ENCODE measurements at regions not wholly inside any gene's neighbourhood (a gene's known extent, or its start where the extent isn't known, plus 50 kb on each side); places are given as distances from the start of the nearest gene placed in this dataset.

GRCh38 chr2:122414902-122415301 is 659.5 kb downstream of the TSN start:
- H3K27me3 Mint-ChIP-seq (ENCODE audit: insufficient read depth, unreplicated experiment) = no peaks in the 10 kb centered on the region
- intact Hi-C loops (cut with micrococcal nuclease; ENCODE audit: unreplicated experiment) = loop anchor here (1.0 to 10.0 kb wide), 2 partner anchors 18 to 100 kb away; no protein-coding TSS in a partner anchor
- no peak overlapping the region for H3K4me3 Mint-ChIP-seq (ENCODE audit: unreplicated experiment)
- CTCF ChIA-PET = no interaction called here
- no peak overlapping the region for H3K4me3 ChIP-seq (ENCODE audit: low read depth, low read length)
- peaks cover 34% of the 10 kb centered on the region for H3K9me3 Mint-ChIP-seq (ENCODE audit: unreplicated experiment)
- POLR2A ChIA-PET = no interaction called here
- no peaks in the 10 kb centered on the region for H3K36me3 Mint-ChIP-seq (ENCODE audit: insufficient read depth, unreplicated experiment)
- H3K9me3 ChIP-seq = no peaks in the 10 kb centered on the region
- no peak for TF ChIP-seq CTCF (IDR thresholded peaks at IDR 0.05; ENCODE audit: insufficient read depth in 1 of 2, low read depth in 1 of 2, low read length in 1 of 2, severe bottlenecking in 1 of 2, unreplicated experiment in 1 of 2)
- H3K27ac Mint-ChIP-seq (ENCODE audit: unreplicated experiment) = no peak overlapping the region
- peak; percentile 55 to 73 for DNase-seq
- H3K27me3 ChIP-seq (replicated peaks; ENCODE audit: control insufficient read depth, insufficient read depth, low read length) = no peaks in the 10 kb centered on the region
- BruUV-seq (replicated peaks) = no TSS peak
- H3K36me3 ChIP-seq (ENCODE audit: control insufficient read depth, insufficient read depth, low read length) = no peaks in the 10 kb centered on the region
- H3K4me1 Mint-ChIP-seq (ENCODE audit: low read depth, unreplicated experiment) = peaks cover 18% of the 10 kb centered on the region
- H3K4me1 ChIP-seq = peaks cover 11% of the 10 kb centered on the region

- Histone ChIP-seq H3K9me3 (no peaks in the 10 kb centered on the region), H3K36me3 (ENCODE audit: control insufficient read depth, insufficient read depth, low read length) (no peaks in the 10 kb centered on the region), H3K4me3 (ENCODE audit: low read depth, low read length) (no peak overlapping the region), H3K27me3 (replicated peaks; ENCODE audit: control insufficient read depth, insufficient read depth, low read length) (no peaks in the 10 kb centered on the region), H3K4me1 (peaks cover 11% of the 10 kb centered on the region)
- H3K27me3 Mint-ChIP-seq (ENCODE audit: insufficient read depth, unreplicated experiment) = no peaks in the 10 kb centered on the region
- no peak overlapping the region for H3K4me3 Mint-ChIP-seq (ENCODE audit: unreplicated experiment)
- CTCF ChIA-PET = no interaction called here
- BruUV-seq (replicated peaks) = no TSS peak
- peaks cover 15% of the 10 kb centered on the region for H3K4me1 Mint-ChIP-seq (ENCODE audit: low read depth, unreplicated experiment)
- H3K36me3 Mint-ChIP-seq (ENCODE audit: insufficient read depth, unreplicated experiment) = no peaks in the 10 kb centered on the region
- peaks cover 34% of the 10 kb centered on the region for H3K9me3 Mint-ChIP-seq (ENCODE audit: unreplicated experiment)
- intact Hi-C loops (cut with micrococcal nuclease; ENCODE audit: unreplicated experiment) = loop anchor here (10.0 kb wide), 1 partner anchor 98 kb away; no protein-coding TSS in a partner anchor
- POLR2A ChIA-PET = no interaction called here
- no peak for TF ChIP-seq CTCF (IDR thresholded peaks at IDR 0.05; ENCODE audit: insufficient read depth in 1 of 2, low read depth in 1 of 2, low read length in 1 of 2, severe bottlenecking in 1 of 2, unreplicated experiment in 1 of 2)
- no peak overlapping the region for H3K27ac Mint-ChIP-seq (ENCODE audit: unreplicated experiment)
- DNase-seq = no peak
Observed at GRCh38 chr2:122417114-122417513, 661.7 kb downstream of the TSN start.

GRCh38 chr2:122421775-122422174 is 666.3 kb downstream of the TSN start:
- Histone ChIP-seq H3K9me3 (no peaks in the 10 kb centered on the region), H3K4me3 (ENCODE audit: low read depth, low read length) (no peak overlapping the region), H3K36me3 (ENCODE audit: control insufficient read depth, insufficient read depth, low read length) (no peaks in the 10 kb centered on the region), H3K4me1 (no peaks in the 10 kb centered on the region), H3K27me3 (replicated peaks; ENCODE audit: control insufficient read depth, insufficient read depth, low read length) (no peaks in the 10 kb centered on the region)
- H3K9me3 Mint-ChIP-seq (ENCODE audit: unreplicated experiment) = peaks cover 23% of the 10 kb centered on the region
- H3K27me3 Mint-ChIP-seq (ENCODE audit: insufficient read depth, unreplicated experiment) = no peaks in the 10 kb centered on the region
- CTCF ChIA-PET = no interaction called here
- POLR2A ChIA-PET = no interaction called here
- H3K4me3 Mint-ChIP-seq (ENCODE audit: unreplicated experiment) = no peak overlapping the region
- H3K27ac Mint-ChIP-seq (ENCODE audit: unreplicated experiment) = no peak overlapping the region
- no TSS peak for BruUV-seq (replicated peaks)
- TF ChIP-seq CTCF (IDR thresholded peaks at IDR 0.05; ENCODE audit: insufficient read depth in 1 of 2, low read depth in 1 of 2, low read length in 1 of 2, severe bottlenecking in 1 of 2, unreplicated experiment in 1 of 2) = no peak
- H3K4me1 Mint-ChIP-seq (ENCODE audit: low read depth, unreplicated experiment) = no peaks in the 10 kb centered on the region
- H3K36me3 Mint-ChIP-seq (ENCODE audit: insufficient read depth, unreplicated experiment) = no peaks in the 10 kb centered on the region
- no peak for DNase-seq
- intact Hi-C loops (cut with micrococcal nuclease; ENCODE audit: unreplicated experiment) = no loop called here
